Rectal smooth muscle tissue (tissue), 1 donor: ENCODE measurements at regions not wholly inside any gene's neighbourhood (a gene's known extent, or its start where the extent isn't known, plus 50 kb on each side); places are given as distances from the start of the nearest gene placed in this dataset.
"Not testable (repeated sequence)": the region's sequence is repeated elsewhere in the genome, so short reads cannot be mapped to it uniquely, and the experiment has no call there.

Source experiments
- H3K27ac ChIP-seq: one replicate; pipeline ENCODE4 v1.7.0; 2013; ENCODE audit warnings: low read depth, low read length, inconsistent platforms
- H3K27me3 ChIP-seq: one replicate; pipeline ENCODE4 v1.7.0; 2013; ENCODE audit warnings: low read length; ENCODE audit not compliant: control insufficient read depth, insufficient read depth
- H3K36me3 ChIP-seq: one replicate; pipeline ENCODE4 v1.7.0; 2013; ENCODE audit warnings: low read length; ENCODE audit not compliant: control insufficient read depth, insufficient read depth
- H3K4me1 ChIP-seq: one replicate; pipeline ENCODE4 v1.7.0; 2013; ENCODE audit warnings: low read length; ENCODE audit not compliant: control insufficient read depth, insufficient read depth
- H3K4me3 ChIP-seq: one replicate; pipeline ENCODE4 v1.7.0; 2013; ENCODE audit warnings: low read length
- H3K9ac ChIP-seq: one replicate; pipeline ENCODE4 v1.7.0; 2013; ENCODE audit warnings: low read length

DNA sequence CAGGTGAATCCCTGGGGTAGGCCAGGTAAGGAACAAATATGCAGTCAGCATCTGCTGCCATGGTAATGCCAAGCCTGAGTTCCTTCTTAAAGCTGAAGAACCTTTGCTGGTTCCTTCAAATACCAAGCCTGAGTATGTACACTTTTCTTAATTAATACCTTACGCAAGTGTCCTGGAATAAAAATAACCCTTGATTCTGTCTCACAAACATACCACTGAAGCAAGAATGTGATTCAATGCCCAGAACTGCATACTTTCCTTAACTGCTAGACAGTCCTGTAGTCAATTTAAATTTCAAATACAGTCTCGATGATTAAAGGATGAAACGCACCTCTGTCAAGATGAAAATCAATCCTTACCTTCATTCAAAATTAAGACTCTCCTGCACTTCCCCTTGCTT is 634.0 kb upstream of the CHRM3 start:
- Histone ChIP-seq H3K27ac (no peak overlapping the region), H3K4me3 (no peak overlapping the region), H3K36me3 (no peaks in the 10 kb centered on the region), H3K9ac (no peak overlapping the region), H3K27me3 (no peaks in the 10 kb centered on the region), H3K4me1 (no peaks in the 10 kb centered on the region)

DNA sequence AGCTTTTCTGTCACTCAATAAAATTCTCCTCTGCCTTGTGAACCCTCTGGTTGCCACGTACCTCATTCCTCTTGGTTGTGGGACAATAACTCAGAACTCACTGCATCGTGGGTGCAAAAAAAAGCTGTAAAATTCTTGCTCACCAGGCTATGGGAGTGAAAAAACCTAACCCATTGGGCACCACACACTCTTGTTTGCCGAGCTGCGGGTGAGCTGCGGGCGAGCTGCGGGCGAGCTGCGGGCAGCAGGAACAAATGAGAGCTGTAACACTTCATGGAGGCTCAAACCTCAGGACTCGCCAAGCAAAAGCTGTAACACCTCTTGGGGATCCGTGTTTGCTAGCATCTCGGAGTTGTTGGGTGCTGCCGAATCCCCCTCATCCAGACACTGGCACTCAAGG is 641.3 kb upstream of the CHRM3 start:
- H3K4me1 ChIP-seq: no peaks in the 10 kb centered on the region
- H3K9ac ChIP-seq: no peak overlapping the region
- no peaks in the 10 kb centered on the region for H3K36me3 ChIP-seq
- no peak overlapping the region for H3K4me3 ChIP-seq
- no peaks in the 10 kb centered on the region for H3K27me3 ChIP-seq
- no peak overlapping the region for H3K27ac ChIP-seq

DNA sequence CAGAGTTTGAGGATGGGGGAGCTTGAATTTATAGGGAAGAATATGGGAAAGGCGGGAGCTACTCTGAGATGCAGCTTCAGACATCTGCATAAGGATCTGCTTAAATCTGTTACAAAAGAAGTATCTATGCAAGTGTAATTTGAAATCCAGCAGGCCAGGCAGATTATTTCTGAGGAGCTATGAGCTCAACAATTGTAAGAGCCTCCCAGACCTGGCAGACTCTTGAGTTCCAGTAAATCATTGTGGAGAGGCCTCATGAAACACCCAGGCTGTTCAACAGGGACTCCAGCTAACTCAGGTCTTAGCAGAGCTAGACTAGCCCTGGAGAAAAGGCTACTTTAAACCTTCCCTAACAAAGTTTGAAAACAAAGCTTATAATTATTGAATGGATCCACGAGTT is 647.5 kb upstream of the CHRM3 start:
- H3K4me3 ChIP-seq: no peak overlapping the region
- no peak overlapping the region for H3K9ac ChIP-seq
- H3K27me3 ChIP-seq: no peaks in the 10 kb centered on the region
- H3K27ac ChIP-seq: no peak overlapping the region
- no peaks in the 10 kb centered on the region for H3K36me3 ChIP-seq
- no peaks in the 10 kb centered on the region for H3K4me1 ChIP-seq

DNA sequence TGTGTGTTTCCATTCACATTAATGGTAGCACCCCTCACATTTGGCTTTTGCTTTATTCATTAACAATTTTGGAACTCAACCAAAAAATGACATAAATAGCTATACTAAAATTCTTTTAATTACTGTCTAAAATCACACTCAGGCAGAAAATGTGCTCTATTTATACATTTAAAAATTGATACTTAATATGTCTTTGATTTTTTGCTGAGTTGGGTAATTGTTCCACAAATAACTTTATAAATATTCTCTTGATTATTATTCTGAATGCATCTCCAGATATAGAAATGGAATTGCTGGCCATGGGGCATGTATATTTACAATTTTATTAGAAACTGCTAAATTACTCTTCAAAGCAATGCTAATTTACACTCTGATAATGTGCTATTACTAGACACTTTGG is 658.7 kb upstream of the CHRM3 start:
- Histone ChIP-seq H3K9ac (no peak overlapping the region), H3K27ac (no peak overlapping the region), H3K4me3 (no peak overlapping the region), H3K36me3 (no peaks in the 10 kb centered on the region), H3K27me3 (no peaks in the 10 kb centered on the region), H3K4me1 (no peaks in the 10 kb centered on the region)

GRCh38 chr1:238722812-238723211 is 663.6 kb upstream of the CHRM3 start:
- Histone ChIP-seq H3K27me3 (no peaks in the 10 kb centered on the region), H3K4me1 (no peaks in the 10 kb centered on the region), H3K9ac (no peak overlapping the region), H3K4me3 (no peak overlapping the region), H3K27ac (no peak overlapping the region), H3K36me3 (no peaks in the 10 kb centered on the region)

GRCh38 chr1:238710697-238711096 is 675.7 kb upstream of the CHRM3 start:
- H3K36me3 ChIP-seq: no peaks in the 10 kb centered on the region

DNA sequence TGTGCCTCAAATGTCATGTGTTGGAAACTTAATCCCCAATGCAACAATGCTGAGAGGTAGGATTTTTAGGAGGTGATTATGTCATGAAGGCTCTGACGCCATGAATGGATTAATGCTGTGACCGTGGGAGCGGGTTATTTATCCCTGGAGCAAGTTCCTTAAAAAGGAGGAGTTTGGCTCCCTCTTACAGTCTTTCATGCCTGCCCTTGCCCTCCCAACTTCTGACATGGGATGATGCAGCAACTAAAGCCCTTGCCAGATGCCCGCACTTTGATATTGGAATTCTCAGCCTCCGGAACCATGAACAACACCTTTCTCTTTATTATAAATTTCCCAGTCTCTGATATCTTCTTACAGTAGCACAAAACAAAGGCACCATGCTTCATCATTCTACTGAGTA is 685.3 kb upstream of the CHRM3 start:
- H3K9ac ChIP-seq: no peak overlapping the region
- H3K4me1 ChIP-seq: no peaks in the 10 kb centered on the region
- no peaks in the 10 kb centered on the region for H3K27me3 ChIP-seq
- no peak overlapping the region for H3K4me3 ChIP-seq
- H3K36me3 ChIP-seq: no peaks in the 10 kb centered on the region
- no peak overlapping the region for H3K27ac ChIP-seq

More at GRCh38 chr1:238710697-238711096, 675.7 kb upstream of the CHRM3 start:
- Histone ChIP-seq H3K27ac (no peak overlapping the region), H3K9ac (no peak overlapping the region), H3K4me1 (no peaks in the 10 kb centered on the region), H3K27me3 (no peaks in the 10 kb centered on the region), H3K4me3 (no peak overlapping the region)

GRCh38 chr1:238690415-238690814 is 696.0 kb upstream of the CHRM3 start:
- no peak overlapping the region for H3K4me3 ChIP-seq
- no peak overlapping the region for H3K27ac ChIP-seq
- no peaks in the 10 kb centered on the region for H3K27me3 ChIP-seq
- no peaks in the 10 kb centered on the region for H3K36me3 ChIP-seq
- no peak overlapping the region for H3K9ac ChIP-seq
- no peaks in the 10 kb centered on the region for H3K4me1 ChIP-seq

GRCh38 chr1:238684576-238684975 is 701.8 kb upstream of the CHRM3 start:
- H3K36me3 ChIP-seq, H3K27ac ChIP-seq, H3K27me3 ChIP-seq, H3K9ac ChIP-seq, H3K4me1 ChIP-seq, H3K4me3 ChIP-seq: not testable (repeated sequence)

GRCh38 chr1:238681451-238681850 is 704.9 kb upstream of the CHRM3 start:
- H3K27ac ChIP-seq: no peak overlapping the region
- H3K36me3 ChIP-seq: no peaks in the 10 kb centered on the region
- H3K9ac ChIP-seq: no peak overlapping the region
- no peaks in the 10 kb centered on the region for H3K27me3 ChIP-seq
- no peaks in the 10 kb centered on the region for H3K4me1 ChIP-seq
- no peak overlapping the region for H3K4me3 ChIP-seq

DNA sequence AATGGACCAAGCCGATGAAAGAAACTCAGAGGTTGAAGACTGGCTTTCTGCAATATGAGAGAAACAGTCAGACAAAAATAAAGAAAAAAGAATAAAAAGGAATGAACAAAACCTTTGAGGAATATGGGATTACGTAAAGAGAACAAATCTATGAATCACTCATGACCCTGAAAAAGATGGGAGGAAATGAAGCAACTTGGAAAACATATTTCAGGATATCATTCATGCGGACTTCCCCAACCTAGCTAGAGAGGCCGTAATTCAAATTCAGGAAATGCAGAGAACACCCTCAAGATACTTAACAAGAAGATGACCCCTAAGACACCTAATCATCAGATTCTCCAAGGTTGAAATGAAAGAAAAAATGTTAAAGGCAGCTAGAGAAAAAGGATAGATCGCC is 705.3 kb upstream of the CHRM3 start:
- H3K9ac ChIP-seq: no peak overlapping the region
- no peaks in the 10 kb centered on the region for H3K4me1 ChIP-seq
- H3K27me3 ChIP-seq: no peaks in the 10 kb centered on the region
- no peaks in the 10 kb centered on the region for H3K36me3 ChIP-seq
- H3K27ac ChIP-seq: no peak overlapping the region
- no peak overlapping the region for H3K4me3 ChIP-seq

DNA sequence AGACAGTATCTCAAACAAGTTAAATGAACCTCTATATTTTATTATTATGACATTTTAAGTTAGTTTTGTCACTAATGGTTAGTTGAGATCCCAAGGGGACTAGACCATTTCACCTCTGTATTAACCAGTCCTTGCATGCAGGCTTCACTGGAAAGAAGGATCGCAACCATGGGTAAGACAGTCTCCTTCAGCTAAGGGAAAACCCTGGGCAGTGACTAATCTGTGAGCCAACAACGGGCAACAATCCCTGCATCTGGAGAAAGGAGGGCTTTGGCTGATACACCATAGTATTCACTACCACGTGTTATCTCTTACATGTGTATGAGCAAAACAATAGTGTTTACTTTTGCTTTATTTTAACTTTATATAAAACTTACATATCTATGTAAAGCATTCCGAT is 708.8 kb upstream of the CHRM3 start:
- H3K36me3 ChIP-seq: no peaks in the 10 kb centered on the region
- no peak overlapping the region for H3K9ac ChIP-seq
- no peak overlapping the region for H3K4me3 ChIP-seq
- no peaks in the 10 kb centered on the region for H3K4me1 ChIP-seq
- no peak overlapping the region for H3K27ac ChIP-seq
- no peaks in the 10 kb centered on the region for H3K27me3 ChIP-seq

- Histone ChIP-seq H3K27me3 (no peaks in the 10 kb centered on the region), H3K36me3 (no peaks in the 10 kb centered on the region), H3K27ac (no peak overlapping the region), H3K4me3 (no peak overlapping the region), H3K9ac (no peak overlapping the region), H3K4me1 (no peaks in the 10 kb centered on the region)
These were observed 711.1 kb upstream of the CHRM3 start for GRCh38 chr1:238675221-238675620.

DNA sequence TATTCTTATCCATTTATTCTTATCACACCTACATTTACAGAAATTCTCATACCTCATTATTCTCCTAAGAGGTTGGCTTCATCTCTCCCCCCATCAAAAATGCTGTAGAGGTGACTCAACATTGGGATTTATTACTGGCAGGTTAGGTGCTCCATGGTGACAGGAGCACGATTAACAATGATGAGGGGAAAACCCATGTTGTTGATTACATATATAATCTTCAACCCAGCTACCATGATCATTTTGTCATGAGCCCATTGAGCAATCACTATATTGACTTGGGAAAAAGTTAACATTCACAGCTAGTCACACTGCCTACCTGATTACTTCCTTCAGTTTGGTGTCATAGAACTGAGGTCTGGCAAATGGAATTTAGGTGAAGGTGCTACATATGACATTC is 712.1 kb upstream of the CHRM3 start:
- Histone ChIP-seq H3K27me3 (no peaks in the 10 kb centered on the region), H3K4me1 (no peaks in the 10 kb centered on the region), H3K27ac (no peak overlapping the region), H3K36me3 (no peaks in the 10 kb centered on the region), H3K9ac (no peak overlapping the region), H3K4me3 (no peak overlapping the region)
